Transverse colon (tissue), 3 donors: ENCODE measurements at regions not wholly inside any gene's neighbourhood (a gene's known extent, or its start where the extent isn't known, plus 50 kb on each side); places are given as distances from the start of the nearest gene placed in this dataset.

ENCODE experiments used
- CTCF ChIP-seq, 5 experiments: fragments of 200-600 bp in 3 of 5; fragments of 450-650 bp in 2 of 5; sonication (generic) in 3 of 5; IDR thresholded peaks; 1 replicate in 2 of 5; 2 replicates in 3 of 5; pipeline ENCODE4 v1.5.1; 2016 to 2017; ENCODE audit warnings: antibody characterized with exemption in 5 of 5, inconsistent platforms in 3 of 5, mild to moderate bottlenecking in 2 of 5, moderate library complexity in 1 of 5
- EP300 ChIP-seq: sonication (generic); formaldehyde crosslinking; IDR thresholded peaks from one replicate; pipeline ENCODE4 v1.6.1; 2017; ENCODE audit warnings: antibody characterized with exemption, low read depth
- POLR2A ChIP-seq: fragments of 450-650 bp; IDR thresholded peaks from one replicate; pipeline ENCODE4 v1.6.1; 2016; ENCODE audit warnings: antibody characterized with exemption, mild to moderate bottlenecking, moderate library complexity

- no peak for TF ChIP-seq CTCF (IDR thresholded peaks at IDR 0.05)
- TF ChIP-seq POLR2A = no peak
- no peak for TF ChIP-seq EP300
Measured at GRCh38 chr3:191143224-191143623, 55.8 kb upstream of the OSTN start.
